ENCODE measurements at regions not wholly inside any gene's neighbourhood (a gene's known extent, or its start where the extent isn't known, plus 50 kb on each side); places are given as distances from the start of the nearest gene placed in this dataset.

DNA sequence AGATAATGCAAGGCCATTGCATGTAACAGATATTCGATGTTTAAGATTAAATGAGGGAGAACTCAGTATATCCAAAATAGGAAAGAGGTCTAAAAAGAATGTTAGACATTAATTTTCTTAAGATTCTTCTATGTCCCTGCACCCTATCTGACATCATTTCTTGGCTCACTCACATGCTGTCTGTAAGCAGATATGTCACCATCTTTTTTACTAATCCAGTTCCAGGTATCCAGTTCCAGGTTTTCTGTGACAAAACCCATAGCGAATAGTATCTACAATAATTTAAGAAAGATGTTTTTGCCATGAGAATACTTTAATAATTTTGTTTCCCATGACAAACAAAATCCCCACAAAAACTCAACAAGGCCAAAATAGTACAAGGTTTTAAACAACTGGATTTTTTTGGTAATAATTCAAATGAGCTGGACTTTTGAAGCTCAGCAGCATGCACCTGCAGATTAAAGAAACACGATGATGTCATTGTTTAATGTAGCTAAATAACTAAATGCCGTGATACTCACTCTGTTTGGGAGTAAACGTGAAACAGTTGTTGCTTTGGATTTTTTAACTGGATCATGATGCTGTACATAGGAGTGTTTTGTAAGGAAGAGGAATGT, 867.6 kb downstream of the EPHA3 start:
- Histone ChIP-seq H3K36me3 (ENCODE audit: control insufficient read depth, insufficient read depth, low read length) (no peaks in the 10 kb centered on the region), H3K9me3 (ENCODE audit: control insufficient read depth, insufficient read depth, low read length) (no peaks in the 10 kb centered on the region), H3K27me3 (ENCODE audit: control insufficient read depth, insufficient read depth, low read length) (no peaks in the 10 kb centered on the region), H3K4me3 (ENCODE audit: low read depth, low read length) (no peak overlapping the region), H3K4me1 (ENCODE audit: control insufficient read depth, insufficient read depth, low read length) (no peaks in the 10 kb centered on the region), H3K9ac (ENCODE audit: low read depth, low read length) (no peak overlapping the region)

DNA sequence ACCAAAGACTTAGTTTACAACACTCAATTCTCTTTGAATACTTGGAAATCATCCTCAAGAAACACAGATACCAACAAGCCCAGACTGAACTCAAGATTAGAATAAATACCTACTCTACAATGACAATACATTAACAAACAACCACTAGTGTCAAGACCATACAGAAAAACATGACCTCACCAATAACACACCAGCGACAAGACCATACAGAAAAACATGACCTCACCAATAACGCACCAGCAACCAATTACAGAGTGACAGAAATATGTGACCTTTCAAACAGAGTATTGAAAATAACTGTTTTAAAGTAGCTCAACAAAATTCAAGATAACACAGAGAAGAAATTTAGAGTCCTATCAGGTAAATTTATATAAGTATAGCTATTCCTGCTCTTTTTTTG, 876.0 kb downstream of the EPHA3 start:
- Histone ChIP-seq H3K9me3 (ENCODE audit: control insufficient read depth, insufficient read depth, low read length) (no peaks in the 10 kb centered on the region), H3K4me3 (ENCODE audit: low read depth, low read length) (no peak overlapping the region), H3K27me3 (ENCODE audit: control insufficient read depth, insufficient read depth, low read length) (no peaks in the 10 kb centered on the region), H3K4me1 (ENCODE audit: control insufficient read depth, insufficient read depth, low read length) (no peaks in the 10 kb centered on the region), H3K36me3 (ENCODE audit: control insufficient read depth, insufficient read depth, low read length) (no peaks in the 10 kb centered on the region), H3K9ac (ENCODE audit: low read depth, low read length) (no peak overlapping the region)

DNA sequence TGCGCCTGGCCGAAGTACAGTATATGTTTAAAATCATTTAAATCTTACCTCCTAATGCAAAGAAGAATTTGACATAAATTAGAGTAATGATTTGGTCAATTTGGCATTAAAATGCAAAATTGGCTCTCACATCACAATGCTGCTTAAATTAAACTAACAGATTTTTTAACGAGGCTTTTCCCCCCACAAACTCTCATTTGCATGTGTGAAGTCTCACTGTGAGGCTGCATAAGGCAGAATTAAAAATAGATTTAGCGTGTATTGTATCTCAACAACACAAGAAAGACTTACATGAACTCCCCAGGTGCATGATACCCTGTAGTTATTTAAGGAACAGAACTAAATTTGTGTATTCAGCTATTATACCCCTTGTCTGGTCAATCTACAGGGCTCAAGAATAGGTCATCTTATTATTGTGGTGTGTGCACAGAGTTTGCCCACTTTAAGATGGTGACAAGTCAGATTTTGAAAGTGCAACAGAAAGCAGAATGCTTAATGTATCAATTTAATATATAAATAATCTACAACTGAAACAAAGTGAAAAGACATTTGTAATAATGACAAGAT, 897.9 kb downstream of the EPHA3 start:
- Histone ChIP-seq H3K4me3 (ENCODE audit: low read depth, low read length) (no peak overlapping the region), H3K4me1 (ENCODE audit: control insufficient read depth, insufficient read depth, low read length) (peaks cover 4% of the 10 kb centered on the region), H3K27me3 (ENCODE audit: control insufficient read depth, insufficient read depth, low read length) (no peaks in the 10 kb centered on the region), H3K9ac (ENCODE audit: low read depth, low read length) (no peak overlapping the region), H3K36me3 (ENCODE audit: control insufficient read depth, insufficient read depth, low read length) (no peaks in the 10 kb centered on the region), H3K9me3 (ENCODE audit: control insufficient read depth, insufficient read depth, low read length) (no peaks in the 10 kb centered on the region)

DNA sequence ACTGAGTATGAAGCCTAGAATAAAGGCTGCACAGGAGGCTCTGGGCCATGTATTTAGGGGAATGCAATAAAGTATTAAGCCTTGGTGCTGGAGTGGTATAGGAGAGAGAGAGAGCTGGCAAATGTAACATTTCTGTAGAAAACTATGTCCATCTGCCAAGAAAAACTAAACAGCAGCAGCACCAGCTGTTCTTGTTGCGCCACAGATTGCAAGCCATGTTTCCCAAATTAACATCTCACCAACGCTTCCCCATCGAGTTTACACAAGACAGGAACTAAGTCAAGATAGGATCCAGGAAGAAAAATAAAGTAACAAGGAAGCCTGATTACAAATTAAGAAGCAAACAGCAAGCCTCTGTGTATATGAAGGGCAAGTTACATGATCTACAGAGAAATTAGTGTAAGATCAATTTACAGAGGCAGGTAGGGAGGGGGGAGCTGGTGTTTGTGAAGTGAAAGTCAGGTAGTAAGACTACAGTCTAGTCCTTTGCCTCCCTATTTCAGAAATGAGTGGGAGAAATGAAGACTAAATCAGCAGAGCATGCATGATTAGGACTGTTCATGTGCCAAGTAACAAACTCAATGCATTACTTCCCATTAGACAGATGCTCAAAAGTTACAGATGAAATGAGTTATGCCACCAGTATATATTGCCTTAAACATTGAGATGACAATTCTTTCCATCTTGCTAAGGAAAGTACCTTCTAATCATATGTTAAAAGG, 900.5 kb downstream of the EPHA3 start:
- no peak overlapping the region for H3K4me3 ChIP-seq (ENCODE audit: low read depth, low read length)
- H3K27me3 ChIP-seq (ENCODE audit: control insufficient read depth, insufficient read depth, low read length) = no peaks in the 10 kb centered on the region
- peaks cover 4% of the 10 kb centered on the region for H3K4me1 ChIP-seq (ENCODE audit: control insufficient read depth, insufficient read depth, low read length)
- no peak overlapping the region for H3K9ac ChIP-seq (ENCODE audit: low read depth, low read length)
- no peaks in the 10 kb centered on the region for H3K9me3 ChIP-seq (ENCODE audit: control insufficient read depth, insufficient read depth, low read length)
- H3K36me3 ChIP-seq (ENCODE audit: control insufficient read depth, insufficient read depth, low read length) = no peaks in the 10 kb centered on the region

DNA sequence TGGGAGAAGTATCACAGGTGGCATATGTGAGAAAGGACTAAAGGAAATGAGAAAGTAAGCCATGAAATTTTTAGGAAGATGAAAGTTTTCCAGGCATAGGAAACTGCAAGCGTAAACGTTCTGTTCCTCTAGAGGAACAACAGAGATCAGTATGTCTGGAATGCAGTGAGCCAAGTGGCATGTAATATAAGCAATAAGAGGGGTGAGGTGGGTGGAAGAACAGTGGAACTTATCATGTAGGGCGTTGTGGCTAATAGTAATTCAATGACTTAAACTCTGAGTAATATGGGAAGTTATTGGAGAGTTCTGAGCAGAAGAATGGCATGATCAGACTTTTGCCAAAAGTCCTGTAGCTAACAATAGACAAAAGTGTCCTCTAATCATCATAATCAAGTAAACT, 902.9 kb downstream of the EPHA3 start:
- Histone ChIP-seq H3K4me3 (ENCODE audit: low read depth, low read length) (no peak overlapping the region), H3K36me3 (ENCODE audit: control insufficient read depth, insufficient read depth, low read length) (no peaks in the 10 kb centered on the region), H3K9me3 (ENCODE audit: control insufficient read depth, insufficient read depth, low read length) (no peaks in the 10 kb centered on the region), H3K9ac (ENCODE audit: low read depth, low read length) (no peak overlapping the region), H3K4me1 (ENCODE audit: control insufficient read depth, insufficient read depth, low read length) (peaks cover 4% of the 10 kb centered on the region), H3K27me3 (ENCODE audit: control insufficient read depth, insufficient read depth, low read length) (no peaks in the 10 kb centered on the region)

DNA sequence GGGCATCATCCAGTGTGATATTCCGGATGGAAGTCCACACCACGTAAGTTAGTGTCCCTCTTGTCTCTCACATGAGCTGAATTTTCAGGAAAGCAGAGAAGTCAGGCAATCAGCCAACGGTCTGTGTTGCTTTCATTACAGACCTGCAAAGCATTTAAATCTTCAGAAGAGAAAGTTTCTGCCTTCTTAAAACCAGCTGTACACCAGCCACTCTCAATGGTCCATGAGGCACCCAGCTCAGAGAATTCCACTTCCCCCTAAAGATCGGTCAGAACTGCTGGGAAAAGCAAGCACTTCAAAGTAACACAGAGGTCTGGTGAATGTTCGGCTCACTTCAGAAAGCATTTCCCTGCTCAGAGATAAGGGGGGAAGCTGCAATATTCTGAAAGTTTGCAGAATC, 903.7 kb downstream of the EPHA3 start:
- Histone ChIP-seq H3K4me1 (ENCODE audit: control insufficient read depth, insufficient read depth, low read length) (no peaks in the 10 kb centered on the region), H3K9me3 (ENCODE audit: control insufficient read depth, insufficient read depth, low read length) (no peaks in the 10 kb centered on the region), H3K4me3 (ENCODE audit: low read depth, low read length) (no peak overlapping the region)

DNA sequence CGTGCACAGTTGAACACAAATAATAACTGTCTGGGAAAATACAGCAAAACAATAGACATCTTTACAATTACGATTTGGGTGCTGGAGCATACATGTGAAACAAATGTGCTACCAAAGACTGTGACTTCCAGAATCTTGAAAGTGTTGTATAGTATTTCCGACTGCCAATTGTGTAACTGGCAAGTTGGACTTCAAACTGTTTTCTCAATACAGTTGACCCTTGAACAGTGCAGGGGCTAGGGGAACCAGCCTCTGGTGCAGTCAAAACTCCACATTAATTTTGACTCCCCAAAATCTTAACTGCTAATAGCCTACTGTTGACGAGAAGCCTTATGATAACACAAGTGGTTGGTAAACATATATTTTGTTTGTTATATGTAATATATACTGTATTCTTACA, 904.2 kb downstream of the EPHA3 start:
- Histone ChIP-seq H3K4me1 (ENCODE audit: control insufficient read depth, insufficient read depth, low read length) (no peaks in the 10 kb centered on the region), H3K9me3 (ENCODE audit: control insufficient read depth, insufficient read depth, low read length) (no peaks in the 10 kb centered on the region), H3K36me3 (ENCODE audit: control insufficient read depth, insufficient read depth, low read length) (no peaks in the 10 kb centered on the region), H3K9ac (ENCODE audit: low read depth, low read length) (no peak overlapping the region), H3K27me3 (ENCODE audit: control insufficient read depth, insufficient read depth, low read length) (no peaks in the 10 kb centered on the region), H3K4me3 (ENCODE audit: low read depth, low read length) (no peak overlapping the region)

More for the DNA sequence above, 903.7 kb downstream of the EPHA3 start:
- no peaks in the 10 kb centered on the region for H3K36me3 ChIP-seq (ENCODE audit: control insufficient read depth, insufficient read depth, low read length)
- no peak overlapping the region for H3K9ac ChIP-seq (ENCODE audit: low read depth, low read length)
- H3K27me3 ChIP-seq (ENCODE audit: control insufficient read depth, insufficient read depth, low read length) = no peaks in the 10 kb centered on the region

DNA sequence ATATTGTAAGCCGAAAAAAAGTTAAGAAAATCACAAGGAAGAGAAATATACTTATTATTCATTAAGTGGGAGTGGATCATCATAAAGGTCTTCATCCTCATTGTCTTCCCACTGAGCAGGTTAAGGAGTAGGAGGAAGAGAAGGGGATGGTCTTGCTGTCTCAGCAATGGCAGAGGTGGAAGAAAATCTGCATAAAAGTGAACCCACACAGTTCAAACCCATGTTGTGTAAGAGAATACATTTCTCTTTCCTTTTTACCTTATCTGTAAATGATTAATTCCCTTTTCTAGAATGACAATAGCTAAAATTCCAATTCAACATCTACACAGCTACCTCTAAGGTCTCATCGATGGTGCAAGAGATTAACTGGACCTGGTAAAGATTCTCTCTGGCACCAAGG, 904.6 kb downstream of the EPHA3 start:
- Histone ChIP-seq H3K4me3 (ENCODE audit: low read depth, low read length) (no peak overlapping the region), H3K36me3 (ENCODE audit: control insufficient read depth, insufficient read depth, low read length) (no peaks in the 10 kb centered on the region), H3K27me3 (ENCODE audit: control insufficient read depth, insufficient read depth, low read length) (no peaks in the 10 kb centered on the region), H3K9me3 (ENCODE audit: control insufficient read depth, insufficient read depth, low read length) (no peaks in the 10 kb centered on the region), H3K9ac (ENCODE audit: low read depth, low read length) (no peak overlapping the region), H3K4me1 (ENCODE audit: control insufficient read depth, insufficient read depth, low read length) (no peaks in the 10 kb centered on the region)

DNA sequence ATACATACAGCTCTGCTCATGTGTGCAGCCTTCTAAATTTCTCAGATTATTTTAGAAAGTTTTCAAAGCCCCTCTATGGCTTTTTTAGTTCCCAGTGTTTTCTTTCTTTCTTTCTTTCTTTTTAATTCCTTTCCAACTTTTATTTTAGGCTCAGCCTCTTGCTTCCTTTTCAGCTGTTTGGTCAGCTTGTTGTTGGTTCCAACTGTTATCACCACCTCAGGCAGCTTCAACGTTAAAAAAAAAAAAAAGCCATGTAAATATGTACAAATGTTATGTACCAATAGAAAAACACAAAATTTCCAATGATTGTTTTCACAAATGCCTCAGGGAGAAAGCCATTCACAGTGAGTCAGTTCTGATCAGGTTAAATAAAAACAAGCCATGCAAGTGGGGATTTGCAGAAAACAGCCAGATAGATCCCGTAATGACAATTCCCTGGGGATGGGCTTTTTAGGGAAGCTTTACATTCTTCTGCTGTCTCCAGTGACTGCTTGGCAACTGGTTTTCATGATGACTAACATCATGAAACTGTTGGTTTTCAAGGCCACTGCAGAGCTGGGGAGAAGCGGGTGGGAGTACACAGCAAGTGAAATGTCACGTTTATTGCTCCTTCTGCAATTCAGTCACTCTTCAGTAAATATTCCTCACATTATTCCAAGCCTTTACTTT, 908.4 kb downstream of the EPHA3 start:
- Histone ChIP-seq H3K9me3 (ENCODE audit: control insufficient read depth, insufficient read depth, low read length) (no peaks in the 10 kb centered on the region), H3K27me3 (ENCODE audit: control insufficient read depth, insufficient read depth, low read length) (no peaks in the 10 kb centered on the region), H3K4me1 (ENCODE audit: control insufficient read depth, insufficient read depth, low read length) (no peaks in the 10 kb centered on the region), H3K9ac (ENCODE audit: low read depth, low read length) (no peak overlapping the region), H3K36me3 (ENCODE audit: control insufficient read depth, insufficient read depth, low read length) (no peaks in the 10 kb centered on the region), H3K4me3 (ENCODE audit: low read depth, low read length) (no peak overlapping the region)

DNA sequence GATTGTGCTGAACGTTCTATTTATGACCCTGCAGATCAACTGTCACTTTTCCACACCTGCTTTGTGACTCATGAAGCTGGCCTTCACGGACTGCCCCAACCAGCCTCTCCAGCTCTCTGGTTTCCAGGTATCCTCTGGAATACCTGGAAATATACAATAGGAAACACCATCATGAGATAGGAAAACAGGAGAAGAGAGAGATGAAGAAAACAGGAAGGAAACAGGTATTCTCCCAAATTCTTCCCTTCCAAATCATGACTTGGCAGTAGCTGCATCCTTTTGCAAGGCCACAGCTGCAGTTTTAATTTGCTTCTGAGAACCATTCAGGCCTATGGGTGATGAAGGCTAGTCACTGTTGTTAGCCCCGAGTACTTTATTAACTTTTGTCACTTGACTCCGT, 909.1 kb downstream of the EPHA3 start:
- Histone ChIP-seq H3K4me3 (ENCODE audit: low read depth, low read length) (no peak overlapping the region), H3K27me3 (ENCODE audit: control insufficient read depth, insufficient read depth, low read length) (no peaks in the 10 kb centered on the region), H3K9ac (ENCODE audit: low read depth, low read length) (no peak overlapping the region), H3K9me3 (ENCODE audit: control insufficient read depth, insufficient read depth, low read length) (no peaks in the 10 kb centered on the region), H3K4me1 (ENCODE audit: control insufficient read depth, insufficient read depth, low read length) (no peaks in the 10 kb centered on the region), H3K36me3 (ENCODE audit: control insufficient read depth, insufficient read depth, low read length) (no peaks in the 10 kb centered on the region)

DNA sequence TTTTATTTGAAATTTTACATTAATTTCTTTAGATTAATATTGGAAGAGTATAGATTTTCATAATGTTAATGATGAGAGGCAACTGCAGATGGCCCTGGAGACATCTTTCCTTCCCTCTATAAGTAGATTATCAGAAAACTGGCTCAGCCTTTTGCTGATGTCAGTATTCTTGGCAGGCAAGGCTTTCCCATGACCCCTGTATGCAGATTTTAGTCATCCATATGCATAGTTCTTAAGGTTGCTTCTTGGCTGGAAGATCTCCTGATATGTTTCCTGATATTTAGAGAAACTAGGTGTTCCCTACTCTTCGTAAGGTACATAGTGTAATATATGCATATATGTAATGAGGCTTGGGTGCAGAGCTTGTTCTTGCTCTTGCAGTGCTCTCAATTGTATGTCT, 911.4 kb downstream of the EPHA3 start:
- H3K4me1 ChIP-seq (ENCODE audit: control insufficient read depth, insufficient read depth, low read length) = no peaks in the 10 kb centered on the region
- H3K4me3 ChIP-seq (ENCODE audit: low read depth, low read length) = no peak overlapping the region
- H3K36me3 ChIP-seq (ENCODE audit: control insufficient read depth, insufficient read depth, low read length) = no peaks in the 10 kb centered on the region
- H3K9ac ChIP-seq (ENCODE audit: low read depth, low read length) = no peak overlapping the region
- H3K27me3 ChIP-seq (ENCODE audit: control insufficient read depth, insufficient read depth, low read length) = no peaks in the 10 kb centered on the region
- no peaks in the 10 kb centered on the region for H3K9me3 ChIP-seq (ENCODE audit: control insufficient read depth, insufficient read depth, low read length)

DNA sequence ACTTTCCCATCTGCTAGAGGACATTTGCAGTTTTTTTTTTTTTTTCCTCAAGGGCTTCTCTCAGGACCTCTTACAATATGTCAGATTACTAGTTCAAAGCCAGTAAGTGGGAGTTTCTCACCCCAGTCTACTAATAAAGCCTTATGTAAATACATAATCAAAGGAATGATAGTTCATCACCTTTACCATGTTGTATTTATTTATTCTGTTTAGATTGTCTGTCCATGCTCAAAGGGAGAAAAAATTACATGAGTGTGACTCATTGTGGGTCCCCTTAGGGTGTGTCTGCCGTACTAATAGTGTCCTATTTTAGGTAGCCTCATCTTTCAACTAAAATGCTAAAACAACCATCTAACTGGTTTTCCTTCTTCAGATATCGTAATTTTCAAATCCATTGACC, 917.6 kb downstream of the EPHA3 start:
- no peaks in the 10 kb centered on the region for H3K36me3 ChIP-seq (ENCODE audit: control insufficient read depth, insufficient read depth, low read length)
- no peaks in the 10 kb centered on the region for H3K9me3 ChIP-seq (ENCODE audit: control insufficient read depth, insufficient read depth, low read length)
- no peaks in the 10 kb centered on the region for H3K27me3 ChIP-seq (ENCODE audit: control insufficient read depth, insufficient read depth, low read length)
- H3K4me1 ChIP-seq (ENCODE audit: control insufficient read depth, insufficient read depth, low read length) = no peaks in the 10 kb centered on the region
- H3K4me3 ChIP-seq (ENCODE audit: low read depth, low read length) = no peak overlapping the region
- H3K9ac ChIP-seq (ENCODE audit: low read depth, low read length) = no peak overlapping the region
